HEK293 (cell line): ENCODE measurements at regions not wholly inside any gene's neighbourhood (a gene's known extent, or its start where the extent isn't known, plus 50 kb on each side); places are given as distances from the start of the nearest gene placed in this dataset.

Source experiments
- CTCF ChIA-PET: fragments of 350-600 bp; formaldehyde crosslinking; extraction: SDS; loops from one replicate; lab custom pipeline; 2021; ENCODE audit warnings: antibody characterized with exemption; lab: Yijun Ruan, JAX
- POLR2A ChIA-PET: fragments of 300-600 bp; formaldehyde crosslinking; extraction: SDS; loops from one replicate; lab custom pipeline; 2020; ENCODE audit warnings: antibody characterized with exemption, inconsistent platforms; lab: Yijun Ruan, JAX
- H3K27ac ChIP-seq: fragments of 200-500 bp; sonication (Bioruptor generic); 2 replicates; pipeline ENCODE4 v1.5.1; 2014; ENCODE audit warnings: low read depth, low read length, control low read depth, inconsistent platforms; ENCODE audit errors: extremely low read depth
- H3K36me3 ChIP-seq, 2 experiments: fragments of 200-500 bp in 1 of 2; sonication (Bioruptor generic) in 1 of 2; 1 replicate in 1 of 2; 2 replicates in 1 of 2; pipeline ENCODE4 v1.5.1; 2014 to 2017; ENCODE audit warnings: inconsistent platforms in 2 of 2, low read length in 2 of 2; ENCODE audit not compliant: control insufficient read depth in 2 of 2, insufficient read depth in 1 of 2
- H3K4me1 ChIP-seq: fragments of 200-500 bp; sonication (Bioruptor generic); 2 replicates; pipeline ENCODE4 v1.5.1; 2014; ENCODE audit warnings: mild to moderate bottlenecking, low read length, inconsistent platforms; ENCODE audit not compliant: control insufficient read depth, insufficient read depth
- H3K4me3 ChIP-seq: 2 replicates; pipeline ENCODE4 v1.5.1; 2011; ENCODE audit warnings: low read depth, mild to moderate bottlenecking, control low read depth, low read length, moderate library complexity
- H3K9me3 ChIP-seq: fragments of 200-500 bp; sonication (Bioruptor generic); 2 replicates; pipeline ENCODE4 v1.5.1; 2014; ENCODE audit warnings: low read depth, low read length, inconsistent platforms; ENCODE audit not compliant: control insufficient read depth, insufficient read depth
- EGR2 ChIP-seq: fragments of 450-650 bp; formaldehyde crosslinking; IDR thresholded peaks from 2 replicates; pipeline ENCODE4 v1.5.1; 2016; ENCODE audit warnings: low read depth, missing biosample characterization, missing genetic modification characterization
- KLF17 ChIP-seq: fragments of 450-650 bp; formaldehyde crosslinking; IDR thresholded peaks from 2 replicates; pipeline ENCODE4 v1.5.1; 2016; ENCODE audit warnings: missing biosample characterization, missing genetic modification characterization
- KLF9 ChIP-seq: fragments of 450-650 bp; formaldehyde crosslinking; IDR thresholded peaks from 2 replicates; pipeline ENCODE4 v1.5.1; 2016; ENCODE audit warnings: missing biosample characterization, missing genetic modification characterization, low read depth
- MEIS1 ChIP-seq: sonication (generic); formaldehyde crosslinking; IDR thresholded peaks from 2 replicates; pipeline ENCODE4 v1.8.1; 2022; ENCODE audit warnings: missing genetic modification reagents, mild to moderate bottlenecking, borderline replicate concordance
- MZF1 ChIP-seq: fragments of 450-650 bp; formaldehyde crosslinking; IDR thresholded peaks from 2 replicates; pipeline ENCODE4 v1.5.1; 2017; ENCODE audit warnings: missing biosample characterization, missing genetic modification characterization, borderline replicate concordance
- REST ChIP-seq: fragments of 450-650 bp; formaldehyde crosslinking; IDR thresholded peaks from 2 replicates; pipeline ENCODE4 v1.5.1; 2016; ENCODE audit warnings: missing biosample characterization, missing genetic modification characterization
- SP3 ChIP-seq: fragments of 450-650 bp; formaldehyde crosslinking; IDR thresholded peaks from 2 replicates; pipeline ENCODE4 v1.5.1; 2016; ENCODE audit warnings: missing biosample characterization, missing genetic modification characterization
- WT1 ChIP-seq: fragments of 450-650 bp; formaldehyde crosslinking; IDR thresholded peaks from 2 replicates; pipeline ENCODE4 v1.5.1; 2016; ENCODE audit warnings: missing biosample characterization, missing genetic modification characterization
- ZNF121 ChIP-seq: fragments of 450-650 bp; formaldehyde crosslinking; IDR thresholded peaks from 2 replicates; pipeline ENCODE4 v1.5.1; 2016; ENCODE audit warnings: missing biosample characterization, missing genetic modification characterization
- ZNF16 ChIP-seq: fragments of 450-650 bp; formaldehyde crosslinking; IDR thresholded peaks from 2 replicates; pipeline ENCODE4 v1.5.1; 2016; ENCODE audit warnings: low read depth, missing biosample characterization, missing genetic modification characterization
- ZNF26 ChIP-seq: fragments of 450-650 bp; formaldehyde crosslinking; IDR thresholded peaks from 2 replicates; pipeline ENCODE4 v1.5.1; 2016; ENCODE audit warnings: missing biosample characterization, missing genetic modification characterization
- ZNF423 ChIP-seq: fragments of 450-650 bp; formaldehyde crosslinking; IDR thresholded peaks from 2 replicates; pipeline ENCODE4 v1.5.1; 2016; ENCODE audit warnings: missing biosample characterization, missing genetic modification characterization
- ZNF514 ChIP-seq: fragments of 450-650 bp; formaldehyde crosslinking; IDR thresholded peaks from 2 replicates; pipeline ENCODE4 v1.5.1; 2016; ENCODE audit warnings: missing biosample characterization, missing genetic modification characterization
- ZNF518A ChIP-seq: fragments of 450-650 bp; formaldehyde crosslinking; conservative IDR thresholded peaks from 2 replicates; pipeline ENCODE4 v1.5.1; 2016; ENCODE audit warnings: low read depth, missing biosample characterization, missing genetic modification characterization
- ZNF549 ChIP-seq: fragments of 450-650 bp; IDR thresholded peaks from 2 replicates; pipeline ENCODE4 v1.5.1; 2018; ENCODE audit warnings: missing biosample characterization, missing genetic modification characterization, mild to moderate bottlenecking, inconsistent platforms, moderate library complexity
- ZNF560 ChIP-seq: fragments of 450-650 bp; formaldehyde crosslinking; IDR thresholded peaks from 2 replicates; pipeline ENCODE4 v1.5.1; 2017; ENCODE audit warnings: missing biosample characterization, missing genetic modification characterization, borderline replicate concordance
- ZNF626 ChIP-seq: fragments of 450-650 bp; sonication (Bioruptor Pico); formaldehyde crosslinking; IDR thresholded peaks from 2 replicates; pipeline ENCODE4 v1.5.1; 2018; ENCODE audit warnings: missing biosample characterization, missing genetic modification characterization, inconsistent platforms
- ZNF768 ChIP-seq: fragments of 450-650 bp; formaldehyde crosslinking; IDR thresholded peaks from 2 replicates; pipeline ENCODE4 v1.5.1; 2018; ENCODE audit warnings: missing biosample characterization, mild to moderate bottlenecking, missing genetic modification characterization
- ZNF843 ChIP-seq: fragments of 450-650 bp; formaldehyde crosslinking; IDR thresholded peaks from 2 replicates; pipeline ENCODE4 v1.5.1; 2016; ENCODE audit warnings: missing biosample characterization, missing genetic modification characterization

- no peak for TF ChIP-seq ZNF768
- no peak for TF ChIP-seq ZNF560
- no peak for TF ChIP-seq ZNF843 (tag by site-specific recombination)
- TF ChIP-seq ZNF626 (tag by site-specific recombination), result no peak
Measured at GRCh38 chr20:1784586-1784985, 110.6 kb upstream of the SIRPA start (continued).

GRCh38 chr20:1783245-1783644 is 112.0 kb upstream of the SIRPA start:
- no peaks in the 10 kb centered on the region for H3K36me3 ChIP-seq
- no peak overlapping the region for H3K4me3 ChIP-seq
- no peak overlapping the region for H3K27ac ChIP-seq
- ChIA-PET CTCF (interaction anchor here (0.6 kb wide), 1 partner anchor 180 kb away, joined by 3 read pairs; no protein-coding TSS in a partner anchor), POLR2A (no interaction called here)
- no peaks in the 10 kb centered on the region for H3K4me1 ChIP-seq
- TF ChIP-seq ZNF843 (tag by site-specific recombination), result no peak
- TF ChIP-seq EGR2 (tag by site-specific recombination), result no peak
- TF ChIP-seq ZNF26 (tag by site-specific recombination), result no peak
- no peak for TF ChIP-seq MEIS1 (CRISPR knock-in tag)
- TF ChIP-seq ZNF514, result no peak
- no peak for TF ChIP-seq REST (tag by site-specific recombination)
- no peak for TF ChIP-seq ZNF121
- no peak for TF ChIP-seq ZNF16 (tag by site-specific recombination)
- TF ChIP-seq MZF1 (tag by site-specific recombination), result no peak
- TF ChIP-seq ZNF518A, result no peak
- no peak for TF ChIP-seq ZNF423 (tag by site-specific recombination)
- TF ChIP-seq SP3 (tag by site-specific recombination), result no peak
- no peak for TF ChIP-seq KLF9
- no peak for TF ChIP-seq KLF17 (tag by site-specific recombination)
- TF ChIP-seq ZNF549 (tag by site-specific recombination), result no peak
- TF ChIP-seq WT1 (tag by site-specific recombination), result no peak
- H3K9me3 ChIP-seq, result no peaks in the 10 kb centered on the region
